Adipose tissue (tissue), 3 donors: ENCODE measurements at regions not wholly inside any gene's neighbourhood (a gene's known extent, or its start where the extent isn't known, plus 50 kb on each side); places are given as distances from the start of the nearest gene placed in this dataset.

Source experiments
- H3K27ac ChIP-seq: one replicate; pipeline ENCODE4 v1.5.1; 2013; ENCODE audit warnings: low read depth, low read length
- WGBS, 3 donors: extraction: QIAGEN DNeasy Blood & Tissue Kit; methylation state at CpG; one replicate each; pipeline ENCODE4 v1.1.7; 2013; 5-methylcytosine and 5-hydroxymethylcytosine counted together
- donor health status: healthy with polysubstance abuse.
- donor health status: Bipolar disorder and iron deficiency.
- donor health status: healthy.

GRCh38 chr5:39500551-39501175 lies 75.9 kb upstream of the DAB2 start:
- WGBS, 3 donors = 21 to 65% (median 62%) methylated on average over 2 of the region's 2 CpGs

DNA sequence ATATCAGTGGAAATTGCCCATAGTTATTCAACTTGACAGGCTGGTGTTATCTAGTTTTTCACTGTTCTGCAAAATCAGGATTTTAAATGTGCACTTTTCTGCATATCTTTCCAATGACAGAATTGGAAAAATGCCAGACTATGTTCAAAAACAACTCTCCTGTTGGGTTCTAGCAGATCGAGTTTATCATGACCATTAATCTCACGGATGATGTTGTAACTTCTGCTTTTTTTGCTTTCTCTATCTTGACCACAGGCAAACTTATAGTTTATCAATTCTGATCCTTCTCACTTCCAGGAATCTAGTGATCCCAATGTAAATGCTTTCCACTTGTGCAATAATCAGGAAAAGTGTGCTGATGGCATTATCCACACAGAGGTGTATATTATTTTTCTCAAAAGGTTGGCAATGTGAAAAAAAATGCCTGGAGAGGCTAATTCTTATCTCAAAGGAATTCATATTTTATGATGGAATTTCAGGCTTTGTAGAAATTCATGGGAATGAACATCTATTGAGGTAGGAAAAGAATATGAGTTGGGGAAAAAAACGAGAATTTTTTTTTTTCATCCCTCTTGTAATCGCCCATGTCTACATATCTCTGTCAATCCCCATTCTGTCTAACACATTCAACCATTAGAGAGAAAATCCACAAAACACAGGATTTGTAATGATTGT lies 73.6 kb upstream of the DAB2 start:
- WGBS, 3 donors = 36 to 50% (median 49%) methylated on average over 4 of the region's 4 CpGs

More at GRCh38 chr5:39500551-39501175, 75.9 kb upstream of the DAB2 start:
- no peak overlapping the region for H3K27ac ChIP-seq

DNA sequence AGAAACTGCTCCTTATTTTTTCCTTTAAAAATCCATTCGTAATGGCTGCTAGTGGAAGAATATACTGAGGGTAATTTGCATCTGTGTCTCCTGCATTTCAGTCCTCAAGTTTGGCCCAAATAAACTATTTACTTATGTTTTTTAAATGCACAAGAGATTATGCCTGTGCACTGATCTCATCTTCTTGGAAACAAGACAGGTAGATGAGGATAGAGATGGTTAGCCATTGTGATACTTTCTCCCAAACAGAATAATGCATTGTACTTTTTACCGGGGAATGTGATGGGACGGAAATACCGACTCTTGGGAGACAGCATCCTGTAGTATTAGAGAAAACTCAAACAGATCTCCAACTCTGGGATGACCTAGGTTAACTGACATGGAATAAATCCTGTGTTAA lies 72.5 kb upstream of the DAB2 start:
- 84 to 91% (median 91%) methylated on average over 4 of the region's 4 CpGs for WGBS, 3 donors
- H3K27ac ChIP-seq = no peak overlapping the region

More for the DNA sequence above, 73.6 kb upstream of the DAB2 start:
- H3K27ac ChIP-seq = no peak overlapping the region

GRCh38 chr5:39495227-39495626 lies 70.4 kb upstream of the DAB2 start:
- H3K27ac ChIP-seq = no peak overlapping the region
- 32 to 59% (median 38%) methylated on average over 1 of the region's 1 CpG for WGBS, 3 donors

- no peak overlapping the region for H3K27ac ChIP-seq
- 68 to 86% (median 77%) methylated on average over 1 of the region's 1 CpG for WGBS, 3 donors
Observed at GRCh38 chr5:39494534-39494933, 69.8 kb upstream of the DAB2 start.

- 37 to 54% (median 43%) methylated on average over 3 of the region's 3 CpGs for WGBS, 3 donors
- H3K27ac ChIP-seq = no peak overlapping the region
Observed at GRCh38 chr5:39494107-39494510, 69.3 kb upstream of the DAB2 start.

DNA sequence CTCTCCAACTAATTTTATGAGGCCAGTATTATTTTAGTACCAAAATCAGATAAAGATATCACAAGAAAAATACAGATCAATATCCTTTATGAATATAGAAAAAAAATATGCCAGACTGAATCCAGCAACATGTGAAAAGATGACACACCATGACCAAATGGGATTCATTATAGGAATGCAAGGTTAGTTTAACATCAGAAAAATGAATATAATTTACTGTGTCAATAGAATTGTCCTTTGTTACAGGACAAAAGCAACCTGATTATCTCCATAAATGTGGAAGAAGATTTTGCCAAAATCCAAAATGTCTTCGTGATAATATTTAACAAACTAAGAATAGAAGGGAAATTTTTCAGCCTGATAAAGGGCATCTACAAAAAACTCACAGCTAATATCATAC lies 66.4 kb upstream of the DAB2 start:
- WGBS, 3 donors = 67 to 96% (median 95%) methylated on average over 1 of the region's 1 CpG
- no peak overlapping the region for H3K27ac ChIP-seq

DNA sequence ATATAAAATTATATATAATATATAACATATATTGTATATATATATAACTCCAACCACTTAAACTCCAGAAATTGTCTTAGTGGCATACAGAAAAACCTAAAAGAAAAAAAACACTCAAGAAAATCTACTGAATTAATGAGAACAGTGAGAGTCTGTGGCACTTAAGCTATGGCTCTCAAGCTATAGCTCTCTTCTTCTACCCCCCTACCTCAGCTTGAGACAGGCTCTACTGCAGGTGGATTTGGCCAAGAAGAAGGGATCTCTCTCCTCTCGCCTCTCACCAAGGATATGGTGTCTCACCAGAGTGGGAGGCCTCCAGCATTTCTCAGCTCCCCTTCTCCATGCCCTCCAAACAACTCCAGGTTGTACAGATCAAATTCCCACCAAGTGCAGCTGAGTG lies 64.5 kb upstream of the DAB2 start:
- no peak overlapping the region for H3K27ac ChIP-seq
- WGBS, 3 donors = 86 to 98% (median 94%) methylated on average over 1 of the region's 1 CpG

DNA sequence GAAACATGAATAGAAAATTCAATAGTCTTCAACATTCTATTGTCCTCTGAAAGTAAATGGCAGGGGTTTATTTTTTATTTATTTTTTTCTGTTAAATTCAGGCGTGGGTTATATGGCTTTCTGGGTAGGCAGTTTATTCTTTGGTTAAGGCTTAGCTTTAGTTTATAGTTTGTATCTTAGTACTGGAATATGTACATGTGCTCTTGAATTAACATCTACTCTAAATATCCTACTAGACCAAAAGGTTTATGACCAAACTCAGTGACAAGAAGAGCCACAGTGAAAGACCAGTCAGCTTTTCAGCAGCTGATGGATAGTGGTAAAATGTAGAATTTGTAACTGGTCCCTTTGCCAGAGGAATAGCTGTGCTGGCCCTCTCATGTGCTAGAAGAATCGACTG lies 62.0 kb upstream of the DAB2 start:
- no peak overlapping the region for H3K27ac ChIP-seq
- 75 to 95% (median 95%) methylated on average over 2 of the region's 2 CpGs for WGBS, 3 donors

- H3K27ac ChIP-seq = no peak overlapping the region
- 60 to 87% (median 73%) methylated on average over 1 of the region's 1 CpG for WGBS, 3 donors
Observed at GRCh38 chr5:39486361-39486760, 61.6 kb upstream of the DAB2 start.

DNA sequence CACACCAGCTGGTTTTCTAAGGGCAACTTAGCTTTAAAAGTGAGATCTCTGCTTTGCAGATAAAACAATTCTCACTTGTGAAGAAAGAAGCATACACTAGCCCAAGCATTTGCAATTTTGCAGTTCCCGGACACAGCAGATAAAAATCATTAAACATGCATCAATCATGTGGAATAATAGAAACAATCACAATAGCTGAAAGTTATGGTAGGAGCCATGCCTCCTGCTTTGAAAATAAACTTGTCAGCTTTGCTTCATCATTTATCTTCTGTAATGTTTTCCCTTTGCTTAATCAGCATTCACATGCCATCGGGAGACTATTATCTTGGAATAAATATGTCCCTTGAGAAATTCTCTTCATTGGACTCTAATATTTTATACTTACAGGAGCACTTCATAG lies 60.3 kb upstream of the DAB2 start:
- H3K27ac ChIP-seq = no peak overlapping the region
- 10 to 48% (median 43%) methylated on average over 2 of the region's 2 CpGs for WGBS, 3 donors

DNA sequence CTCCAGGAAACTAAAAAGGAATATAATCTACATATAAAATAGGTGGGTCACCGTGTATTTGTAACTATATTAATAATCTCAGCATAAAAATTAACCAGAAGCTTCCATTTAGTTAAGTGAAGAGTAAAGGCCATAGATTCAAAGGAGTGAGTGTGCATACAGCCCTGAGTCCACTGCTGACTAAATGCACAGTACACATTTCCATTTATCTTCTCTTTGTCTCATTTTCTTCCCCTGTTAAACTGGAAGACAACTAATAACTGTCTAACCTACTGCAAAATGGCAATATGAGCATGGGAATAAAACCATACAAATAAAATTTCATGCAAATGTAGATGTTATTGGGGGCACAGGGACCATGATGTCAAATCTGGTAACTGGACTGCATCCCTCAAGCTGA lies 59.9 kb upstream of the DAB2 start:
- H3K27ac ChIP-seq = no peak overlapping the region
- 35 to 83% (median 75%) methylated on average over 1 of the region's 1 CpG for WGBS, 3 donors

DNA sequence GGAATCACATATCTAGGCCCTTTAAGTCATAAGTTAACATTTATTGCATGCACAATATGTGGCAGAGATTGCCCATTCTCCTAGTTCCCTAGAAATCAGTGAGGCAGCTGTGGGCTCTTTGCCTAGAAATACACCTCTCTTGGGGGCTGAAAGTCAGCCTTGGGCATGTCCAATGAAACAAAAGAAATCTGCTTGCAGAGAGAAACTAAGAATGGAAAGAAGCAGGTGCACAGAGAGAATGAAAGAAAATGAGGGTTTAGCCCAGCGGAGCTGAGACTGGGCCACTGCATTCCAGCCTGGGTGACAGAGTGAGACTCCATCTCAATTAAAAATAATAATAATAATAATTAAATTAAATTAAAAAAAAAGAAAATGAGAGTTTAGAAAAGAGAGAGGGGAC lies 57.3 kb upstream of the DAB2 start:
- H3K27ac ChIP-seq = no peak overlapping the region
- WGBS, 3 donors = 96 to 100% (median 96%) methylated on average over 1 of the region's 1 CpG

- WGBS, 3 donors = 71 to 89% (median 88%) methylated on average over 6 of the region's 6 CpGs
- H3K27ac ChIP-seq = no peak overlapping the region
Observed at GRCh38 chr5:39479537-39479936, 54.8 kb upstream of the DAB2 start.

DNA sequence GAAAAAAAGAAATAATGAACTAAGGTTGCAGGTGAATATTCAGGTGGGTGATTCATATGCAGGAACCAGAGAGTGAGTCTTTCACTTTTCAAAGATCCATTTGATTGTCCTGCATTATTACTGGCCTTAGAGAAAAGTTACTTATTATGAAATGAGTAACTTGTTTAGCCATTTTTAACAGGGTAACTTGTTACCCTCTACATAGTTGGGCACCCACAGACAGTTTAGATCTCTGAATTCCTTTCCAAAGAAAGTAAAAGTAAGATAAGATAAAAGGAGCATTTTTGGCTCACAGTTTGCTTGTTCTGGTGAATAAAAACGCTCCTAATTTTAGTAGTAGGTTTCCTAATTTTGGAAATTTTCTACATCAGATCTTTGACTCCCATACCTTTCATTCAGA lies 54.1 kb upstream of the DAB2 start:
- WGBS, 3 donors = 0% methylated on average over 1 of the region's 1 CpG
- H3K27ac ChIP-seq = no peak overlapping the region

DNA sequence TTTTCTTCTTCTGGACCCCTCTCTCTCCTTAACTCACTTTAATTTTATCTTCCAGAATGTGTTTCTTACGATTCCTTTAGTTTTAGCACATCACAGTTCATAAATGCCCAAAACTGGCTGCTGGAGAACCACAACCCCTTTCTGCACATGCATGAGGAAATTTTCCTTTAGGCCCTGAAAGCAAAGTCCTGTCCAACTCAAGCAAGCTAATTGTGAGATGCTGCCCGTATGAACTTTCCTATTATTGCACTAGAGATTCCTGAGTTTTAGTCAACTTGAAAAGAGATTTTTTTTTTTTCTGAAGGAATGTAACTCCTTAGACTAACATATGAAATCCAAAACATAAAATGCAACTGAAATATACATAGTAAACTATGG lies 52.1 kb upstream of the DAB2 start:
- WGBS, 3 donors = 73 to 90% (median 85%) methylated on average over 2 of the region's 2 CpGs

DNA sequence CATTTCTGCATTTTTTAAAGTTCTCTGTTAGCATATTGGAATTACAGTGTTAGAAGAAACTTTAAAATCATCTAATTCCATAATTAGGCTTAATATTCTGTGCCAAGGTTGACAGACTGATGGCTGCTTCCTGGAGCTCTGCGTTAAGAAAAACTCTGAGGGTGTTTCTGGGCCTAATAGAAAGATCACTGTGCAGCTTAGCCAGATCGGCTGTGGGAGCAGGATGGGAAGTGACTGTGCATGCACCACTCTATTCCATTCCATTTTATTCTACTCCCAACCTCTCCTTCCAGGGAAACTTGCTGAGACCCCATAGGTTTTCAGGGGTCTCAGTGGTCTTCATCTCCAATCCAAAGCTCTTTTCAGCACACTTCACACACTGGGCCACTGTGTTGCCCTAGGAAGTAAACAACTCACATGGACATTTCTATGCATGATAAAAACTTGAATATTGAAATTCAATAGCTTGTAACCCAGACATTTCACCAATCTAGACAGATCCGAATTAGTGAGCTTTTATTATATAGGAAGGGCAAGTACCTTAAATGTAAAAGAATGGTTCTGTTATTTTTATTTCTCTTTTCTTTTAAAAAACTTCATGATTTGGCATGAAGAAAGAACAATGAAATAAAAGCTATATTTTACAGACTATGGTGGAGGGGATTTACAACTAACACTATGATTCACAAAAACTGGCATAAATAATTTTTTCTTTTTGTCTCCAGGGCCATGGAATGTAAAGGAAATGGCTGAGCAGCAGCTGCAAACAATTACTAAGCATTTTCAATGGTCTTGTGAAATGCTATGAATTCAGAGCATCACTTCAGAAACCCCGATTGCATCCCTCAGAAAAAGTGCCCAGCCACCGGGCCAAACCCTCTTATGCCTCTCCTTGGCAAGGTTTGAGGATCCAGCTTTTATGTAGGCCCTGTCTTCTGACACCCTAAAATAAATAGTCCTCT lies 51.4 kb upstream of the DAB2 start:
- no peak overlapping the region for H3K27ac ChIP-seq
- WGBS, 3 donors = 51 to 72% (median 60%) methylated on average over 5 of the region's 5 CpGs

More for the DNA sequence above, 52.1 kb upstream of the DAB2 start:
- no peak overlapping the region for H3K27ac ChIP-seq

DNA sequence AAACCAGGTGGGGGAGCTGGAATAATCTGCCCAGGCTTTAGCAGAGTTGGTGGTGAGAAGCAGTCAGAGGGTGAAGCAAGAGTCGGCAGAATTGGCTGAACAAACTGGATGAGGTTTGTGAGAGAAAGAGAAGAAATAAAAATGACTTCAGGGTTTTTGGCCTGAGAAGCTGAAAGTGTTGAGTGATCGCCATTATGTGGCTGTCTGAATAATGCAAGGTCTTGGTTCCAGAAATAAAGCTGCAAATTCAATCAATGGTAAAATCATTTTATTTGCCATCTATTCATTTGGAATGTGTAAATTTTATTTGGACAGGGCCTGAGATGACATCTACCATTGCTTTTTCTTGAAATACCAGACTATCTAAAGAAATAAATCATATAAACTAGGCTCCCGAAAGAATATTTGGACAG lies 50.4 kb upstream of the DAB2 start:
- no peak overlapping the region for H3K27ac ChIP-seq

More for the DNA sequence above, 50.4 kb upstream of the DAB2 start:
- 63 to 70% (median 68%) methylated on average over 3 of the region's 3 CpGs for WGBS, 3 donors
